Hepatocyte (in vitro differentiated cells): ENCODE measurements at regions not wholly inside any gene's neighbourhood (a gene's known extent, or its start where the extent isn't known, plus 50 kb on each side); places are given as distances from the start of the nearest gene placed in this dataset.

ENCODE experiments used
- CTCF ChIP-seq: fragments of 200-600 bp; sonication (generic); IDR thresholded peaks from 2 replicates; pipeline ENCODE4 v1.5.1; 2016; ENCODE audit warnings: antibody characterized with exemption, mild to moderate bottlenecking; ENCODE audit not compliant: poor library complexity
- EZH2 ChIP-seq: fragments of 200-600 bp; sonication (generic); IDR thresholded peaks from 2 replicates; pipeline ENCODE4 v1.6.1; 2016; ENCODE audit warnings: antibody characterized with exemption, mild to moderate bottlenecking, borderline replicate concordance
- EZH2phosphoT487 ChIP-seq: fragments of 200-600 bp; sonication (generic); IDR thresholded peaks from one replicate; pipeline ENCODE4 v1.6.1; 2018; ENCODE audit warnings: antibody characterized with exemption, mild to moderate bottlenecking, low read depth, moderate library complexity; ENCODE audit not compliant: unreplicated experiment, severe bottlenecking

- no peak for TF ChIP-seq CTCF
- TF ChIP-seq EZH2 = no peak
- no peak for TF ChIP-seq EZH2phosphoT487
Observed at GRCh38 chr6:166820483-166820882, 135.9 kb downstream of the RNASET2 start.
